Hematopoietic multipotent progenitor cell treated with erythropoietin and hydrocortisone succinate and interleukin-3 and kit ligand, for 8 days (in vitro differentiated cells): ENCODE measurements at regions not wholly inside any gene's neighbourhood (a gene's known extent, or its start where the extent isn't known, plus 50 kb on each side); places are given as distances from the start of the nearest gene placed in this dataset.

Experiments
- DNase-seq: peaks from one replicate; pipeline ENCODE4 v3.0.0-alpha.2; 2015

DNA sequence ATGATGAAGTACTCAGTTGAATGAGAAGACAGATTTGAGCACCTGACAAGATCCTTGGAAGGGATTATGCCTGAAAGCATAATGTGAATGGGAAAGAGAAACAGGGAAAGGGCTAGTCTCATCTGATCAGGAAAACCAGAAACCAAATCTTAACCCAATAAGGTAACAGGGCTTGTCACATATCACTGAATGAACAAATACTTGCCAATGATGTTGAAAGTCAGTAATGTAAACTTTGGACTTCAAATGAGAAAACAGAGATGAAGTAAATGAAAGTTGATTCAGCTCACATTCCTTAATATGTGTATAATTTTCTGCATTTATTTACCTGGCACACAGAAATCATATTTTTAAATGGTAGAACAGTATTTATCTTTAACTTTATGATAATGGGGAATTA is 480.0 kb downstream of the KCTD12 start:
- no peak for DNase-seq

- no peak for DNase-seq
These were observed 487.8 kb downstream of the KCTD12 start for GRCh38 chr13:76398425-76398824.

DNA sequence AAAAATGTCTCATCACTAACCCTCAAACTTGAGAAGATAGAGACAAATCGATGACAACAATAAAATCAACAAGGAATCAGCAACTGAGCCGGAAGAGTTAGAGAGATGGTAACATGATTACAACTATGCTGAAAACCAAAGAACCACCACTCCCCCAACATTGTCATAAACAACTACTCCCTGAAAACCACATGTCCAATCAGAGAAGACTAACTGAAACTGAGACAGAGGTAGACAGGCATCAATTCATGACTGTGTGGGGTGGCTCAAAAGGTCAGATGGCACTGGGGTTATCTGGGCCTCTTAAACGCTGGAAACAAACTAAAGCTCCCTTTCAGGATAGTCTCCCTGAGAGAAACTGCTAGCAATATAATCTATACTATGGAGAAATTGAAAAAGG is 488.8 kb downstream of the KCTD12 start:
- DNase-seq, result no peak

- no peak for DNase-seq
These were observed 496.9 kb downstream of the KCTD12 start for GRCh38 chr13:76389321-76389720.

GRCh38 chr13:76387566-76387965 is 498.6 kb downstream of the KCTD12 start:
- DNase-seq, result no peak

DNA sequence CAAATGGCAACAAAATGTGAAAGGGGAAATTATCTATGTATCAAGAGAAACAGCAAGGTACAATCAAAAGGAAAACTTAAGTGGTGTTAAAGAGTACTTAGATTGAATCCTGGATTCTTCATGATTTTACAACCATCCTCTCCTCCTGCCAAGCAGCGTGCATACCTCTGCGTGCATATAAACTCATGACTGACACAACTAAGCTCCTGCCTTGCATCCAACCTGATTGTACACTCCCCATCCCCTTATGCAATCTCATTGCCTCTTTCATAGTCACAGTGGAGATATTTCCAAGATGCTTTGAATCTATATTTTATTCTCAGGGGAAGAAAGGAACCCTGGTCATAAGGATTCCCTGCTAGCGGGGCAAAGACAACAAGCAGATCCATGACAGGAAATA is 499.9 kb downstream of the KCTD12 start:
- DNase-seq, result no peak

DNA sequence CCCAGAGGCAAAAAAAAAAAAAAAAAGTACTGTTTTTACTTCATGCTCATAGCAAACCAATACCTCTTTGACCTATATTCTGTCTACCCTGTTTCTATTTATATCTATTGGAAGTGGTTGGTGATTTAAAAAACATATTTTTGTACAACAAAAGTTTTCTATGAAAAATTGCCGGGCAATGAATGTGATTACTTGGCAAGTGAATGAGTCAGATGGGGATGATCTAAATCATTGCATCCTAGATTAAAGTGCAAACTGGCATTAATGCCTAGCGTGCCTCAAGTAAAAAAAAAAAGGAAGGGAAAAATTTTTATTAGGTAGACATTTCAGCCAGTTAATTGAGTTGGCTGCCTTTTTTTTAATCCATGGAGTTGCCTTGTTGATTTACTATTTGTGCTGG is 500.6 kb downstream of the KCTD12 start:
- no peak for DNase-seq

- no peak for DNase-seq
These were observed 502.3 kb downstream of the KCTD12 start for GRCh38 chr13:76383676-76384461.

- DNase-seq, result no peak
These were observed 505.6 kb downstream of the KCTD12 start for GRCh38 chr13:76380446-76381065.

GRCh38 chr13:76379341-76380105 is 506.7 kb downstream of the KCTD12 start:
- DNase-seq, result no peak

- no peak for DNase-seq
These were observed 507.4 kb downstream of the KCTD12 start for GRCh38 chr13:76378767-76379166.

DNA sequence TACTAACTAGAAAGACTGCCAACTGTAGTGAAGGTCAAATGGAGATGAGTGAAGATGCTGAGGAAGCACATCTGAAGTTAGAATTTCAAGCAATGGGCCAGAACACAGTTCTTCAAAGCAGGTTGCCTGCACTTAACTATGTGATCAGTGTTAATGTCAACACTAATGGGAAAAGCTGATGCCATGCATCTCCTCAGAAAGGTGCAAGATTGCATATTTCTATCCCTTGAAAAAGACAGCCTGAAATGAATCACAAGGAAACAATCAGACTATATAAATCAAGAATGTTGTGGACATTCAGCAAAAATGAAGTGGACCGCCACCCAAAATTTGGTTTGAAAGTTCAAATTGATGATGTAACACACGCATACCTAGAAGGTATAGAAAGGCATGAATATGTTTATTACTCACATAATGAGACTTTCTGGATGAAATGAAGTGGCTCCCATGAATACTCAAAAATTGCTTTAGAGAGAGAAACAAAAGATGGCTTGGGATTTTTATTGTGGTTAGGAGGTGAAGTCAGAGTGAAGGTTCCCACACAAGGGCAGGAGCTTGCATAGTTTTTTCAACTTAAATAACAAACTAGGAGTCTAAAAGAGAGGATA is 522.4 kb downstream of the KCTD12 start:
- DNase-seq, result no peak

DNA sequence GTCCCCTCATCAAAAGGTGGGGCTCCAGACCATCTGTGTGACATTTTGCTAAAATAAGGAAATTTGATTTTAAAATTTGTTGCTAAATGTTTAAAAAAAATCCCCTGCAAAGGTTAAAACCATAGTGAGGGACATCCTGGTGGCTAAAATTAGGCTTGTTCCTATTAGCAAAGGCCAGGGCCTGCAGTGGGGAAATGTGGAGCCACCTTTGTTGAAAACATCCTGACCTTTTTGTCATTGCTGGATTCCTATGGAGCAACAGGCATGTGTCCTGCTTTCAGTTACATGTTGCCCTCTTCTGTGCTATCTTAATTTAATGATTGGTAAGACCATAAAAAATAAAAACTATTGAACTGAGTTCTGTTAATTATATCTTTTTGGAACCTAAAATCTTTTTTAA is 524.3 kb downstream of the KCTD12 start:
- no peak for DNase-seq

DNA sequence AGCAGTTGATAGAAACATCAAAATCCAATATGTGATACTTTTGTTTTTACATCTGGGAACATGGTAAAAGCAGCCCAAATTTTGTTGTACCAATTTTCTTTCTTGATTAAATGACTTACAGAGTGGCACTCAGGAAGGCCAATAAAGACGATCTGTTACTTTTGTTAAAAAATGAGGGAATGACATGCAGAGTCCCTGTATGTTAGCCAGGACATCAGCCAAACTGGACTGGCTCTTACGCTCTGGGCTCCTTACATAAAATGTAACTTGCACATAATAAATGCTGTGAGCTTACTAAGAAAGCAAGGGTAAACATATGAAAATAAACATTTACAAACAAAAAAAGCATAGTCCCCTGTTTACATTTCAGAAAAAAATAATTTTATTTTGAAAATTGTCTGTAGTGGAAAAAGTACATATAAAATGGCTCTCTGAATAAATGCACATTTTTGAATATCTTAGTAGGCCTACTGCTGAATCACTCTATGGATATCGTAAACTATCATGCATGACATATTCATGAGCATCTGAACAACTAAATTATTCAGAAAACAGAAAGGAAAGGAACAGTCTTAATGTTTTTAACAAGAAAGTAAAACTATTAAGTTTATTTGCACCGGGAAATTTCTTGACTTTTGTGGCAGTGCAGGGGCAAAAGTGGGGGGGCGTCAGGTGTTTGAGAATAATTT is 534.5 kb downstream of the KCTD12 start:
- no peak for DNase-seq

DNA sequence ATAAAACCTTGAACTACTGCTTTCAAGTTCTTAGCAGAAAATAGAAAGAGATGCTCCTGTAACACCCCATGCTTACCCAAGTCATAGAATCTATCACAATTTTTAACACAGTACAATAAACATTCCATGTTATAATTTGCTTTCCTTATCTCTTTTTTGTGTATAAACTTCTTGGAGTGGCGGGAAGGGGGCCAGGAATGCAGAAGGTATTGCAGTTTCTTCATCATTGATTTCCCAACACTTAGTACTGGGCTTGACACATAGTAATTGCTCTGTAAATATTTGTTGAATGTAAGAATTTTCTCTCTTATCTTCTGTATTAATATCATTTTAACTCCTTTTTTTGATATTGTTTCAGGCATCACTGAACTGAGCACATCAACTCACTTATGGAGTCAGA is 535.8 kb downstream of the KCTD12 start:
- no peak for DNase-seq

DNA sequence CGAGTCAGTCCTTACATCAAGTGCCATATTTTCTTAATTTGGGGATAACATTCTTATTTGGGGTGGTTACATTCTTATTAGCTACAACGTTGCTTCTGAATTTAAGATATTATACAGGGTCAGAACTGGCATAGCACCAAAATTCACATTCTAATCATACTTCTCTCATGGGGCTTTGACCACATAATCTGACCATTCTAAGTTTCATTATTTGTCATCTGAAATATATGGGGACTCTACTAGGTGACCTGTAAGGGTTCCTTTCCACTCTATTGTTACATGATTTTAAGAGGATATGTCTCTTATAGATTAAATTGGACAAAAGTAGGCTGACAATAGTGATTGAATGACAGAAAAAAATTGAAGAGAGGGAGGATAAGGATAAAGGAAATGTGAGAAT is 536.5 kb downstream of the KCTD12 start:
- no peak for DNase-seq

GRCh38 chr13:76339649-76340048 is 546.6 kb downstream of the KCTD12 start:
- DNase-seq, result no peak

DNA sequence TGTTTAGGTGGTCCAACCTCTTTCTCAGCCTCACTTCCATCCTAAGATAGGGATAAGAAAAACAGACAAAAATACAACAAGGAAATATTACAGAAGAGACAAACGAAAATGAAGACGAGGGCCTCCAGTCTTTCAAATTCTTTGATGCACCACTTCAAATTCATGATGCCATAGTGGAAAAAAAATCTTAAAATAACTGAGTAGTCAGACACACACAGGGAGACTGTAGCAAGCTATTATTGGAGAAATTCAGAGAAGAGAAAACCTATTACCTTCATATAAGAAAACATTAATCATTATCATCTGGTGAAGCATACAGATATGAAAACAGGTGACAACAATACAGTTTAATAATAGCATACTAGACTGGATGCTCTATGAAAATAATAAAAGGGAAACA is 548.2 kb downstream of the KCTD12 start:
- no peak for DNase-seq

- DNase-seq, result no peak
These were observed 549.0 kb downstream of the KCTD12 start for GRCh38 chr13:76336889-76337844.

DNA sequence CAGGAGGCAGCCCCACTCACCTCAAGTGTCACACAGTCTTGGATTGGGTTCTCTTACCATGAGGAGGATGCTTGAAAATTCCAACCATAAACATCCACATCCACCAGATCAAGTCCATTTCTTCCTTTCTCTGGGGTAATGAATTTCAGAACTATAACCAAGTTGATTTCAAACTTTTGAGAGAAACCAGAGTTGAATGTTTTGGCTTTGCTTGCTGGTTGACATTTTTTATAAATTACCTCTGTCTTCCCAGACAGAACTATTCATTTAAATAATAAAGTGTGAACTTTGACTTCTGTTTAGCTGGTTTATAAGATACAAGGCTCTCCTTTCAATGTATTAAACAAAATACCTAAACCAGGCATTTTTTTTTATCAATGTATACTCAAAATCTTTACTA is 550.7 kb downstream of the KCTD12 start:
- DNase-seq, result no peak

- no peak for DNase-seq
These were observed 554.1 kb downstream of the KCTD12 start for GRCh38 chr13:76331943-76332712.
